ENCODE measurements at regions not wholly inside any gene's neighbourhood (a gene's known extent, or its start where the extent isn't known, plus 50 kb on each side); places are given as distances from the start of the nearest gene placed in this dataset.

DNA sequence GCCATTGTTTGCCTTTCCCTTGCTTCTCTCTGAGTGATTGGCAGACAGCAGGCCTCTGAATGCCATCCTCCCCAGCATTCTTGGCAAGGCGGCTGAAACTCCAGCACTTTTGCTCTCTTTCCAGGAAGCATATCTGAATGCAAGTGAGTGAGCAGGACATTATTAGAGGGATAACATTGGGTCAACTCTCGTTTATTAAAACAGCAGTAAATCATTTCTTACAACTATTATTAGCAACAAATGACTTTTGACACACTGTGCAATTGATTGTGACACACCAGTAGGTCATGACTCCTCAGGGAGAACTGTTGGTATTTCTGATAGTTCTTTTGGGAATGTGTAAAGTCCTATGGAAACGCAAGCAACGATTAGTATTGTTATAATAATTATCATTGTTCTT, 103.8 kb downstream of the EFNB1 start:
- ChIA-PET POLR2A (no interaction called here), CTCF (interaction anchor here (1.1 kb wide), 1 partner anchor 104 kb away, joined by 3 read pairs; the partner anchor contains the start of gene EFNB1)
- Histone ChIP-seq H3K79me2 (ENCODE audit: control insufficient read depth, insufficient read depth, low read length) (no peaks in the 10 kb centered on the region), H2AFZ (ENCODE audit: low read depth, low read length) (no peak overlapping the region), H3K4me1 (ENCODE audit: control insufficient read depth, extremely low read depth, insufficient read depth, low read length) (peaks cover 31% of the 10 kb centered on the region), H4K20me1 (replicated peaks; ENCODE audit: control insufficient read depth, extremely low read depth, insufficient read depth, low read length) (no peaks in the 10 kb centered on the region), H3K4me3 (replicated peaks in 1 of 3; ENCODE audit: insufficient read depth in 1 of 3, low read depth in 1 of 3, low read length in 3 of 3) (no peak overlapping the region), H3K9ac (replicated peaks; ENCODE audit: extremely low read depth, insufficient read depth, low read length) (no peak overlapping the region), H3K9me3 (replicated peaks; ENCODE audit: control insufficient read depth, insufficient read depth, low read length) (no peaks in the 10 kb centered on the region), H3K9me1 (replicated peaks; ENCODE audit: control insufficient read depth, extremely low read depth, insufficient read depth, low read length) (no peaks in the 10 kb centered on the region), H3K27me3 (ENCODE audit: control insufficient read depth in 2 of 2, insufficient read depth in 2 of 2, low read length in 2 of 2) (no peaks in the 10 kb centered on the region), H3K27ac (ENCODE audit: insufficient read depth, low read depth, low read length) (peak overlapping the region; percentile 5), H3K36me3 (ENCODE audit: control insufficient read depth in 2 of 2, extremely low read depth in 1 of 2, insufficient read depth in 2 of 2, low read length in 2 of 2) (no peaks in the 10 kb centered on the region), H3K4me2 (ENCODE audit: insufficient read depth, low read length) (peak overlapping the region; percentile 11)
- FAIRE-seq (no peak), DNase-seq (ENCODE audit: low read depth, low spot score) (peak; percentile 75)
- BruUV-seq (replicated peaks), result no TSS peak
- TF ChIP-seq POLR2A (IDR thresholded peaks at IDR 0.05; ENCODE audit: low read depth, low read length) (no peak), JUN (IDR thresholded peaks at IDR 0.05; ENCODE audit: borderline replicate concordance, insufficient read depth, insufficient read length, low read depth) (no peak), GATA2 (IDR thresholded peaks at IDR 0.05; ENCODE audit: insufficient read depth, insufficient read length, low read depth, low read length) (no peak), POLR2AphosphoS5 (IDR thresholded peaks at IDR 0.05; ENCODE audit: insufficient read depth, low read depth, low read length) (no peak), FOS (IDR thresholded peaks at IDR 0.05; ENCODE audit: borderline replicate concordance, insufficient read depth, low read length) (no peak), EZH2 (IDR thresholded peaks at IDR 0.05; ENCODE audit: borderline replicate concordance, low read depth, low read length, severe bottlenecking) (no peak), MYC (IDR thresholded peaks at IDR 0.05; ENCODE audit: low read depth, low read length) (no peak)
- TF ChIP-seq, protein P1, sequence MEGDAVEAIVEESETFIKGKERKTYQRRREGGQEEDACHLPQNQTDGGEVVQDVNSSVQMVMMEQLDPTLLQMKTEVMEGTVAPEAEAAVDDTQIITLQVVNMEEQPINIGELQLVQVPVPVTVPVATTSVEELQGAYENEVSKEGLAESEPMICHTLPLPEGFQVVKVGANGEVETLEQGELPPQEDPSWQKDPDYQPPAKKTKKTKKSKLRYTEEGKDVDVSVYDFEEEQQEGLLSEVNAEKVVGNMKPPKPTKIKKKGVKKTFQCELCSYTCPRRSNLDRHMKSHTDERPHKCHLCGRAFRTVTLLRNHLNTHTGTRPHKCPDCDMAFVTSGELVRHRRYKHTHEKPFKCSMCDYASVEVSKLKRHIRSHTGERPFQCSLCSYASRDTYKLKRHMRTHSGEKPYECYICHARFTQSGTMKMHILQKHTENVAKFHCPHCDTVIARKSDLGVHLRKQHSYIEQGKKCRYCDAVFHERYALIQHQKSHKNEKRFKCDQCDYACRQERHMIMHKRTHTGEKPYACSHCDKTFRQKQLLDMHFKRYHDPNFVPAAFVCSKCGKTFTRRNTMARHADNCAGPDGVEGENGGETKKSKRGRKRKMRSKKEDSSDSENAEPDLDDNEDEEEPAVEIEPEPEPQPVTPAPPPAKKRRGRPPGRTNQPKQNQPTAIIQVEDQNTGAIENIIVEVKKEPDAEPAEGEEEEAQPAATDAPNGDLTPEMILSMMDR (IDR thresholded peaks at IDR 0.05; ENCODE audit: extremely low read depth in 1 of 2, insufficient read depth in 1 of 2, low read depth in 1 of 2, low read length in 2 of 2), result no peak
- TF ChIP-seq, protein P2, sequence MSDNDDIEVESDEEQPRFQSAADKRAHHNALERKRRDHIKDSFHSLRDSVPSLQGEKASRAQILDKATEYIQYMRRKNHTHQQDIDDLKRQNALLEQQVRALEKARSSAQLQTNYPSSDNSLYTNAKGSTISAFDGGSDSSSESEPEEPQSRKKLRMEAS (IDR thresholded peaks at IDR 0.05; ENCODE audit: insufficient read depth, insufficient read length), result no peak
- intact Hi-C loops (cut with micrococcal nuclease), result loop anchor here (5.0 kb wide), 1 partner anchor 105 kb away; the partner anchor contains the start of gene EFNB1
- dilution Hi-C loops (cut with MboI; ENCODE audit: extremely low pct_ligation_motif_present, low sequenced_read_pairs), result no loop called here

Data from endothelial cell of umbilical vein (primary cell).